ENCODE measurements at regions not wholly inside any gene's neighbourhood (a gene's known extent, or its start where the extent isn't known, plus 50 kb on each side); places are given as distances from the start of the nearest gene placed in this dataset.

DNA sequence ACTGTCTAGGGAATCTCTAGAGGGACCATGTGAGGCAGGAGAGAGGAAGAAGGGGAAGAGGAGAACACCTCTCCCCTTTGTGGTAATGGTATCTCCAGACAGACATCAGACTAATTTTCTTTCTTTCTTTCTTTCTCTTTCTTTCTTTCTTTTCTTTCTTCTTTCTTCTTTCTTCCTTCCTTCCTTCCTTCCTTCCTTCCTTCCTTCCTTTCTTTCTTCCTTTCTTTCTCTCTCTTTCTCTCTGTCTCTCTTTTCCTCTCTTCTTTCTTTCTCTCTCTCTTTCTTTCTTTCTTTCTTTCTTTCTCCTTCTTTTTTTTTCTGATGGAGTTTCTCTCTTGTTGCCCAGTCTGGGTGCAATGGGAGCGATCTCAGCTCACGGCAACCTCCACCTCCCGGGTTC, 73.2 kb upstream of the PAX2 start:
- TF ChIP-seq CTCF (IDR thresholded peaks at IDR 0.05) (no peak), POLR2A (IDR thresholded peaks at IDR 0.05) (no peak)
